Mucosa of descending colon (tissue), 3 donors: ENCODE measurements at regions not wholly inside any gene's neighbourhood (a gene's known extent, or its start where the extent isn't known, plus 50 kb on each side); places are given as distances from the start of the nearest gene placed in this dataset.

Source experiments
- ATAC-seq: fragments of 200-7000 bp; cut with Tn5 transposase; one replicate; pipeline ENCODE4 v1.9.1; 2020; ENCODE audit warnings: mild to moderate bottlenecking, moderate library complexity
- DNase-seq, 3 donors: peaks; one replicate each; pipeline ENCODE4 v3.0.0-alpha.2; 2020
- H3K36me3 ChIP-seq: fragments of 200-600 bp; one replicate; pipeline ENCODE4 v1.8.0; 2021; ENCODE audit warnings: low read depth, mild to moderate bottlenecking
- H3K4me1 ChIP-seq: fragments of 200-600 bp; one replicate; pipeline ENCODE4 v1.8.0; 2021; ENCODE audit warnings: low read depth, mild to moderate bottlenecking
- H3K4me3 ChIP-seq: fragments of 200-600 bp; one replicate; pipeline ENCODE4 v1.8.0; 2021; ENCODE audit warnings: mild to moderate bottlenecking
- H3K9me3 ChIP-seq: fragments of 200-600 bp; one replicate; pipeline ENCODE4 v1.8.0; 2021; ENCODE audit warnings: mild to moderate bottlenecking
- intact Hi-C, 2 donors: fragments of 100-400 bp; cut with DNase I in 1 of 2; cut with micrococcal nuclease in 1 of 2; formaldehyde crosslinking; loops; one replicate each; pipeline versions ENCODE4 v1.11.0 to v1.11.1; 2022; cut with DNase I, micrococcal nuclease
- TF ChIP-seq, protein P1 (sequence below): fragments of 200-600 bp; IDR thresholded peaks from one replicate; pipeline ENCODE4 v1.8.0; 2022; ENCODE audit warnings: antibody characterized with exemption, mild to moderate bottlenecking
- donor health status: DM: no; HTN: no; CAD: no; lungs with moderate emphysema.
- donor health status: DM: no; HTN: no; CAD: no.
- donor health status: DM: no; HTN: yes; CAD: no.

DNA sequence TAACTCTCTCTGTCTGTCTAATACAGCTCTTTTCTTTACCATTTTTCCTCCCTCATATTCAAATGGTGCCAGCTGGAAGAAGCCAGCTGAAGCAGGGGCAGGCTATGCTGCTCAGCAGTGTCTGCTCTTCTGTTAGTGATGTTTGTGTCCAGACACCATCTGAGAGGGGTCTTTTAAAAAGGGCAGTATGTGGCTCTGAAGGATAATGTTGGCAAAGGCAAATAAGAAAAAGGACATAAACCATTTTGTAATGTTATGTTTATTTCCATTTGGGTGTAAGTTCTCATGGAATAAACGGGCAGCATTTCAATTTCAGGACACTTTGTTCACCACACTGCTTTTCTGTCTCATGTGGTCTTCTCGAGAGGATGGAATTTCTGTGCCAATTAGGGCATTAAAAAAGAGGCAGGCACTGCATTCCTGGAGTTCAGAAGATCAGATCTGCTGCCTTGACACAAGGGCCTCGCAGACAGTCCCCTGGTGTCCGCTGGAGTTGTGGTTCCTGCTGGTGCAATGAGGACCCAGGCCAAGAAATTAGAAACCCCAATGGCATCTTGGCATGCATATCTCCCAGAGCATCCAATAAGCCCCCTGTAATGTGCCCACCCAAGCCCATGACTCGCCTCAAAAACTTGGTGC, 109.0 kb upstream of the ELMO1 start:
- Histone ChIP-seq H3K36me3 (no peaks in the 10 kb centered on the region), H3K4me3 (no peak overlapping the region), H3K4me1 (no peaks in the 10 kb centered on the region), H3K9me3 (no peaks in the 10 kb centered on the region)
- TF ChIP-seq, protein P1, sequence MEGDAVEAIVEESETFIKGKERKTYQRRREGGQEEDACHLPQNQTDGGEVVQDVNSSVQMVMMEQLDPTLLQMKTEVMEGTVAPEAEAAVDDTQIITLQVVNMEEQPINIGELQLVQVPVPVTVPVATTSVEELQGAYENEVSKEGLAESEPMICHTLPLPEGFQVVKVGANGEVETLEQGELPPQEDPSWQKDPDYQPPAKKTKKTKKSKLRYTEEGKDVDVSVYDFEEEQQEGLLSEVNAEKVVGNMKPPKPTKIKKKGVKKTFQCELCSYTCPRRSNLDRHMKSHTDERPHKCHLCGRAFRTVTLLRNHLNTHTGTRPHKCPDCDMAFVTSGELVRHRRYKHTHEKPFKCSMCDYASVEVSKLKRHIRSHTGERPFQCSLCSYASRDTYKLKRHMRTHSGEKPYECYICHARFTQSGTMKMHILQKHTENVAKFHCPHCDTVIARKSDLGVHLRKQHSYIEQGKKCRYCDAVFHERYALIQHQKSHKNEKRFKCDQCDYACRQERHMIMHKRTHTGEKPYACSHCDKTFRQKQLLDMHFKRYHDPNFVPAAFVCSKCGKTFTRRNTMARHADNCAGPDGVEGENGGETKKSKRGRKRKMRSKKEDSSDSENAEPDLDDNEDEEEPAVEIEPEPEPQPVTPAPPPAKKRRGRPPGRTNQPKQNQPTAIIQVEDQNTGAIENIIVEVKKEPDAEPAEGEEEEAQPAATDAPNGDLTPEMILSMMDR = no peak
- DNase-seq (no peak), ATAC-seq (no peak)
- intact Hi-C loops = no loop called here

DNA sequence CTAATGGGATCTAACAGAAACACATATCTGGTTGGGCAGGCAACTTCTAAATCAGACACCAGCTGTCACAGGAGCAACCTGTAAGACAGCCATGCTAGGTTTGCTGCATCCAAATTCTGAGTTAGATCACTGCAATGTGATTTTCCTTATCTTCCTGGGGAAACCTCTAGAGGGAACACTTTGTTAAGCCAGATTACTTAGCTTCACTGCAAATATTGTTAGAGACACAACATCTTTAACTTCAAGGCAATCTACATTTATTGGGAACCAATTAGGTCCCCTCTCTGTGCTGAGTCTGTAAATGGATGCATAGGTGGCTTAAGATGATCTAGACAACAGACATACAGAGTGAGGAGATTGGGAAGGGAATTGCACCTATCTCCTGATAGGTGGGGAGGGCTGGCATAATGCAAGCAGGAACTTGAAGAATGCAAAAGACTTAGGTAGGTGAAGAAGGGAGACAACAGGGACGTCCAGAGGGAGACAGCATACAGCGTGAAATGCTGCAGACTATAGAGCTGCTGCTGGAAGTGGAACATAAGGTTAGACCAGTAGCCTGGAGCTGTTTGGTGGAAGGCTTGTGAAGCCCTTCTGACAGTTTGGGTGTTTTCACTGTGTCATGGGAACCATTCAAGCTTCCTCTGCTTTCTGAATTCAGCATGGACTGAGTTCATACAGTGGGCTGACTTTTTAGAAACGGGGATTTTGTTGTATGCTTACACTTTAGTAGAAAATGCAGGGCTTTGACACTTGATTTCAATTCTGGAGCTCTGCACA, 109.8 kb upstream of the ELMO1 start:
- ATAC-seq = no peak
- intact Hi-C loops = no loop called here
- H3K9me3 ChIP-seq = no peaks in the 10 kb centered on the region
- H3K36me3 ChIP-seq = no peaks in the 10 kb centered on the region
- H3K4me3 ChIP-seq = no peak overlapping the region
- no peak for DNase-seq
- no peaks in the 10 kb centered on the region for H3K4me1 ChIP-seq
- TF ChIP-seq, protein P1 = no peak

- TF ChIP-seq, protein P1 = no peak
- DNase-seq (no peak), ATAC-seq (no peak)
- Histone ChIP-seq H3K4me1 (no peaks in the 10 kb centered on the region), H3K9me3 (no peaks in the 10 kb centered on the region), H3K4me3 (no peak overlapping the region), H3K36me3 (no peaks in the 10 kb centered on the region)
- intact Hi-C loops = no loop called here
These were observed 113.4 kb upstream of the GPR141 start for GRCh38 chr7:37570145-37570544.

DNA sequence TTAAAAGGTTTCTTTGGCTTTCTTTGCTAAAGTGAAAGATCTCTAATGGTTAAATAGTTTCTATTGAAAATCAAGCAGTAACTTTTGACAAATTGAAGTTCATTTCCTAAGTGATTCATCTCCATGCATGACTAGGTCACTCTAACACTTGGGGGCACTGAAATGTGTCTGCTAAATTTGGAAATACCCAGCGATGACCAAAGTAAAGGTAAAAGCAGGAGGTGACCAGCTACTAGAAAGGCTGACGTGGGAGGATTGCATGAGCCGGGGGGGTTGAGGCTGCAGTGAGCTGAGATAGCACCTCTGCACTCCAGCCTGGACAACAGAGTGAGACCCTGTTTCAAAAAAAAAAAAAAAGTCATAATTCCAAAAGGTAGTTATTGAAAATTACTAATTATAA, 111.8 kb upstream of the GPR141 start:
- H3K4me3 ChIP-seq = no peak overlapping the region
- no peaks in the 10 kb centered on the region for H3K36me3 ChIP-seq
- H3K4me1 ChIP-seq = no peaks in the 10 kb centered on the region
- H3K9me3 ChIP-seq = no peaks in the 10 kb centered on the region
- DNase-seq (no peak), ATAC-seq (no peak)
- intact Hi-C loops = no loop called here
- TF ChIP-seq, protein P1 = no peak

GRCh38 chr7:37577412-37577811, 106.2 kb upstream of the GPR141 start:
- no peak for ATAC-seq
- no peak for DNase-seq
- Histone ChIP-seq H3K4me3 (no peak overlapping the region), H3K36me3 (no peaks in the 10 kb centered on the region), H3K9me3 (no peaks in the 10 kb centered on the region), H3K4me1 (no peaks in the 10 kb centered on the region)
- intact Hi-C loops = no loop called here
- TF ChIP-seq, protein P1 = no peak
